ENCODE measurements at regions not wholly inside any gene's neighbourhood (a gene's known extent, or its start where the extent isn't known, plus 50 kb on each side); places are given as distances from the start of the nearest gene placed in this dataset.

- no peak for DNase-seq (ENCODE audit: low spot score)
These were observed 79.4 kb upstream of the RUNX1 start for GRCh38 chr21:35128536-35128935.

DNA sequence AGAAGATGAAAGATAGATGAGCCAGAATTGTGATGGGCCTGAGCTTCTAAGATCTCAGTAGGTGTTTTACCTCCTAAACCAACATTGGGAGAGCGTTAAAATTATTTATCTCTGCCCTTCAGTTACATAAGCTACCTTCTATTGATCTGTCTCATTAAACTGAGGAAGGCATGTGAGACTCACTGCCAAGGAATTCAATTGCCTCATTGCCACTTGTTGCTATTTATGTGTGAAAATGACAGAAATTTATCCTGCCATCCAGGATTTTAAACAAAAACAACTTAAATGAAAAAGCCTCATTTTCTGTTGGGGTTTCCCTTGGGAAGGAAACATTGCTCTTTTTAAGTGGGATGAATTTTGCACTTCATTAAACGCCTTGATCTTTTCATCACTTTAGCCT lies 78.7 kb upstream of the RUNX1 start:
- DNase-seq (ENCODE audit: low spot score) = no peak

GRCh38 chr21:35127026-35127425 lies 77.9 kb upstream of the RUNX1 start:
- no peak for DNase-seq (ENCODE audit: low spot score)

- no peak for DNase-seq (ENCODE audit: low spot score)
These were observed 71.6 kb upstream of the RUNX1 start for GRCh38 chr21:35120631-35121180.

DNA sequence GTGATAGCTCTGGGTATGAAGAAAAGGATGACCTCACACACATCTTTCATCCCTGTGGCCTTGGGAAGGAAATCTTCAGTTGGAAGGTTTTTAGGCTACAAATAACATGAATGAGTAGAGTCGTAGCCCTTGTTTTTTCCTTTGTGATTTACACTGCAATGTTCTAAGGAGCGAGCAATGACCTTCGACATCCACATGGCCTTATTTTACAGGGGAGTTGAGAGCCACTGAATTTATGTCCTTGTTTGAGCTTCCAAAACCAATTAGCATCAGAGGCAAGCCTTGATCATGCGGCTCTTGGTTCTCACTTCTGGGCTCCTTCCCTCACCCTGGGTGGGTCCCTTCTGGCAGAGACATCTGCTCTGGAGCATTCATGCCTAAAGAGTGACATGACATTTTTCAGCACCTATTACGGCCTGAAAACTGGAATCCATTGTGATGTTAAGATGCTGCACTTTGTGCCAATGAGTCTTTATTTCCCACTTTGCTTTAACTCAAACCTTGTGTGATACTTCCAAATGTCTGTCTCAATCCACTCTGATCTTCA lies 70.5 kb upstream of the RUNX1 start:
- DNase-seq (ENCODE audit: low spot score) = no peak

GRCh38 chr21:35116777-35117176 lies 67.7 kb upstream of the RUNX1 start:
- DNase-seq (ENCODE audit: low spot score) = no peak

GRCh38 chr21:35113064-35113463 lies 64.0 kb upstream of the RUNX1 start:
- DNase-seq (ENCODE audit: low spot score) = no peak

GRCh38 chr21:35111321-35111930 lies 62.3 kb upstream of the RUNX1 start:
- DNase-seq (ENCODE audit: low spot score) = no peak

- no peak for DNase-seq (ENCODE audit: low spot score)
These were observed 59.8 kb upstream of the RUNX1 start for GRCh38 chr21:35108887-35109286.

- DNase-seq (ENCODE audit: low spot score) = no peak
These were observed 58.4 kb upstream of the RUNX1 start for GRCh38 chr21:35107520-35107919.

DNA sequence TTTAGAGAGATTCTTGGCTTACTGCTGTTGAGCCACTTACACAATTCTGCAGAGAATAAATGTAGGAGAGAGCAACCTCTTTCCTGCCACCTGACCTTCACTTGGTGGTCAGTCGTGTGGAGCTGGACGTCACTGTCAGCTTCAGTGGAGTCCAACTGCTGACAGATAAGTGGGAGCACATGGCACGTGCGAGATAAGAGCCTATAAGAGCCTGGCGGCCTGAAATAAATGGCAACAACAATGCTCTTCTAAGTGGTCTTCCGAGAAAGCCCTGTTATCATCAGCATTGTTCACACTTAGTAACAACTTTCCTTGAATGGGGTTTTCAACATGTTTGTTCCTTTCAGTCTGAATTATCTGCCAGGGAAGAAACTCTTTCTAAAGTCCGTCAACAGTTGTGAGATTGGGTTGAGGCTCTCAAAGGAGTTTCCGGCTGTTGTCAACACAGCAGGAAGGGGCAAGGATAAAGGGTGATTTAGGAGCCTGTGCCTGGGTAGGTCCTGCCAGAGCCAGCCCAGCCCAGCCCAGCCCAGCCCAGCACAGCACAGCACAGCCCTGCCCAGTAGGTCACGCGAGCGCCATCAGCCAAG lies 57.2 kb upstream of the RUNX1 start:
- no peak for DNase-seq (ENCODE audit: low spot score)

DNA sequence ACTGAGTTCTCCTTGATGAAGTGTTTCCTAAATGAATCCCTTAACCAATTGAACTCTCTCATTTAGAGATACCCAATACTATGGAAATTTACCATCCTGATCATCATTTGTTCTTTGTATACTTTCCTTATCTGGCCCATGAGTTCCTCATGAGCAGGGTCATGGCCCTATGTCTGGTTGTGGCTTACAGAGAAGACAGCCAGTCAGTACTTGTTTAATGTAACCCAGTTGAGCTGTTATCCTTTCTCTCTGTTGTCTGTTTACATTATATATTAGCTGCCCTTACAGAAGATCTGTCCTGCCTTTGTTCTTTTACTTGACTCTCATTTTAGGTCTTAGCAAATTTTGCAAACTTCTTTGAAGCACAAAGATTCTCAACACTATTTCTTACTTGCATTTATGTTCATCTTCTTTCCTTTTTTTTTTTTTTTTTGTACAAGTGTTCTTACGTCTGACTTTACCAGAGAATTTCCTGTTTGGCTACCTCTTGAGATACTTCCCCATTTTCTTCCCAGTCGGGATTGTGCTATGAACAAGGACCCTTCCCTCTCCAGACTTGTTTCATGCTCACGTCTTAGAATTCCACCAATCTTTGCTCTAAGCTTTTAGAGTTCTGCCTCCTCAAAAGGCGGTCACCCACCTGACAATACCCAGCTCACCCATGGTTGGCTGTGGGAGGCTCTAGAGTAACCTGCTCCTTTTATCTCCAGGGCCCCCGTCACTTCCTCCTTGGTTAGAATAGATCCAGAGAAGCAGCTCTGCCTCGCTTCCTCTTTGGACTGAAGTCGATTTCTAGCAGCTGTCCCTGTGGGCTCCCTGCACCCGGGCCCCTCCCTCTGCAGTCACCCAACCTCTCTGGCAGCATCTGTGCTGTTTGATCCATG lies 53.6 kb upstream of the RUNX1 start:
- peak; percentile 20 for DNase-seq (ENCODE audit: low spot score)

DNA sequence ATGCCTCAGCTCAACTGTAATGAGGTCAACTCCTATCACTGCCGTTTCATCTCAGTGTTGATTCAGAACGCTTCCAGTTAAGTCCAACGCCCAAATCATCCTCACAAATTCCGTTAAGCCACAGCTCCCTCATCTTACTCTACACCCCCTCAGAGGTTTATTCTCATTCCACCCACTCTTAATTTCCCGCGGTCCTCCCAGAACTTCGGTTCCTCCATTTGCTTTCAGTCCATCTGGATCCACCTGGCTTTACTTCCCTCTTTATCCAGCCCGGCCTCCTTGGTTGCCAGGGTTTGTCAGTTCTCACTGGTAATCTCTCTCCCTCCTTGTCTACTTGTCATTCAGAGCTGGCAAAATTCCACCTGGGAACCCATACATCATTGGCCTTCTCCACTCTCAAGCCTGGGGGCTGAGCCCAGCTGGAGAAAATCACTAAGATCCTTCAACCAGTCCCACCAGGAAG lies 51.3 kb upstream of the RUNX1 start:
- DNase-seq (ENCODE audit: low spot score) = no peak

DNA sequence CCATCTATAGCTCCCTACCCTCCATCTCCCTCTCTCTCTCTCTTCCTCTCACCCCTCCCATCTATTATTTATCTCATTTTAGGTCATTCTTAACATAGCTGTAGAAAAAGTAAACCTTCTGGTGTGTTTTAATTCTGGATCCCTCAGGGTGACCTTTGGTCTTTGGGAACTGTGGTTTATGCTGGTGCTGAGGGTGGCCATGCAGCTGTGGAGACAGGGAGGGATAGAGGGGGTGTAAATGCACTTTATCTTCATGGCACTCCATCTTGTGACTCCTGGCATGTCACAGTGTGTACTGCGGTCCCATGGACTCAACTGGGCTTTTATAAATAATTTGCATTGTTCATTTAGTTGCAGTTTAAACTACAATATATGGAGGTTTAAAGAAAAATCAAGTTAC lies 50.2 kb upstream of the RUNX1 start:
- DNase-seq (ENCODE audit: low spot score) = no peak

Measured in HuH-7 (cell line).